GM12878 (cell line): ENCODE measurements at regions not wholly inside any gene's neighbourhood (a gene's known extent, or its start where the extent isn't known, plus 50 kb on each side); places are given as distances from the start of the nearest gene placed in this dataset.

Experiments used
- ATAC-seq: fragments of 200-7000 bp; cut with Tn5 transposase; 3 replicates; pipeline ENCODE4 v1.9.1; 2020; ENCODE audit warnings: mild to moderate bottlenecking, moderate library complexity
- BruUV-seq: library from RNA; stranded (reverse); fragments of 400-500 nt; replicated peaks from 2 replicates; lab custom pipeline; 2021; lab: Mats Ljungman, UMichigan
- CTCF ChIA-PET: fragments of 300-600 bp; sonication (Branson Sonifier 250); formaldehyde crosslinking; extraction: SDS; loops from one replicate; lab custom pipeline; 2021; ENCODE audit warnings: inconsistent platforms; lab: Yijun Ruan, JAX
- POLR2A ChIA-PET: fragments of 350-600 bp; formaldehyde crosslinking; extraction: SDS; loops from one replicate; lab custom pipeline; 2021; ENCODE audit warnings: inconsistent platforms; lab: Charles Lee
- RAD21 ChIA-PET: fragments of 300-600 bp; sonication (Branson Sonifier 250); formaldehyde crosslinking; loops from one replicate; lab custom pipeline; 2023; ENCODE audit warnings: antibody characterized with exemption; ENCODE audit not compliant: unreplicated experiment; lab: Charles Lee
- SMC1A ChIA-PET: fragments of 300-600 bp; sonication (Branson Sonifier 250); formaldehyde crosslinking; loops from one replicate; lab custom pipeline; 2023; ENCODE audit not compliant: unreplicated experiment, uncharacterized antibody; lab: Charles Lee
- DNase-seq: peaks from one replicate; pipeline ENCODE4 v3.0.0-alpha.2; 2011; ENCODE audit warnings: low read depth, low spot score
- FAIRE-seq: peaks from 3 replicates; lab custom pipeline; 2011; peaks lifted over from hg19 to GRCh38; lab: Jason Lieb, UNC
- H2AFZ ChIP-seq: 2 replicates; pipeline ENCODE4 v1.6.0; 2011; ENCODE audit warnings: low read depth, low read length, control low read depth; ENCODE audit not compliant: control insufficient read depth
- H3K27ac ChIP-seq: 2 replicates; pipeline ENCODE4 v1.5.1; 2011; ENCODE audit warnings: control low read depth; ENCODE audit not compliant: control insufficient read depth, insufficient read depth
- H3K27me3 ChIP-seq, 2 experiments: replicated peaks in 1 of 2; 2 replicates each; pipeline versions ENCODE4 v1.6.0 to v1.6.1; 2011; ENCODE audit warnings: low read length in 1 of 2; ENCODE audit not compliant: control insufficient read depth in 2 of 2, insufficient read depth in 2 of 2
- H3K36me3 ChIP-seq, 2 experiments: 2 replicates each; pipeline ENCODE4 v1.5.1; 2011; ENCODE audit warnings: low read length in 1 of 2; ENCODE audit not compliant: control insufficient read depth in 2 of 2, insufficient read depth in 2 of 2
- H3K4me1 ChIP-seq: 2 replicates; pipeline ENCODE4 v1.6.1; 2011; ENCODE audit warnings: mild to moderate bottlenecking, low read length, moderate library complexity, mixed read lengths; ENCODE audit not compliant: control insufficient read depth, insufficient read depth
- H3K4me2 ChIP-seq: 2 replicates; pipeline ENCODE4 v1.6.0; 2011; ENCODE audit warnings: control low read depth; ENCODE audit not compliant: control insufficient read depth, insufficient read depth
- H3K4me3 ChIP-seq: fragments of 200-600 bp; sonication (generic); 2 replicates; pipeline ENCODE4 v1.5.1; 2016
- H3K79me2 ChIP-seq: 2 replicates; pipeline ENCODE4 v1.6.0; 2011; ENCODE audit warnings: low read length; ENCODE audit not compliant: control insufficient read depth, insufficient read depth
- H3K9ac ChIP-seq: 2 replicates; pipeline ENCODE4 v1.8.0; 2011; ENCODE audit warnings: low read length, control low read depth, mixed read lengths; ENCODE audit not compliant: control insufficient read depth, insufficient read depth
- H3K9me3 ChIP-seq: replicated peaks from 3 replicates; pipeline ENCODE4 v1.5.1; 2011; ENCODE audit warnings: mild to moderate bottlenecking, low read length; ENCODE audit not compliant: control insufficient read depth, insufficient read depth
- H4K20me1 ChIP-seq: 2 replicates; pipeline ENCODE4 v1.6.0; 2011; ENCODE audit not compliant: control insufficient read depth, insufficient read depth
- CEBPB ChIP-seq, 2 experiments: fragments of 150-350 bp in 1 of 2; IDR thresholded peaks; 2 replicates each; pipeline ENCODE4 v1.6.1; 2012 to 2014; ENCODE audit warnings: low read depth in 2 of 2, low read length in 2 of 2, borderline replicate concordance in 1 of 2, inconsistent platforms in 1 of 2
- IRF5 ChIP-seq: fragments of 450-650 bp; IDR thresholded peaks from 2 replicates; pipeline ENCODE4 v1.6.1; 2017; ENCODE audit warnings: borderline replicate concordance
- MEF2B ChIP-seq: fragments of 450-650 bp; IDR thresholded peaks from 2 replicates; pipeline ENCODE4 v1.6.1; 2018; ENCODE audit warnings: mild to moderate bottlenecking, moderate library complexity; ENCODE audit not compliant: partially characterized antibody, poor library complexity, severe bottlenecking
- NKRF ChIP-seq: fragments of 450-650 bp; conservative IDR thresholded peaks from 2 replicates; pipeline ENCODE4 v1.6.1; 2017; ENCODE audit warnings: mild to moderate bottlenecking, moderate library complexity
- NRF1 ChIP-seq: conservative IDR thresholded peaks from 2 replicates; pipeline ENCODE4 v1.6.1; 2011; ENCODE audit warnings: mild to moderate bottlenecking, low read depth, low read length, improper control_type of control experiment
- POU2F2 ChIP-seq: IDR thresholded peaks from 3 replicates; pipeline ENCODE4 v1.6.1; 2011; ENCODE audit warnings: low read depth, mild to moderate bottlenecking, low read length, borderline replicate concordance
- SMAD1 ChIP-seq: fragments of 450-650 bp; IDR thresholded peaks from 2 replicates; pipeline ENCODE4 v1.6.1; 2018; ENCODE audit warnings: mild to moderate bottlenecking, low read depth; ENCODE audit not compliant: partially characterized antibody
- TBL1XR1 ChIP-seq: IDR thresholded peaks from 2 replicates; pipeline ENCODE4 v1.6.1; 2012; ENCODE audit warnings: low read depth, low read length, improper control_type of control experiment
- TCF12 ChIP-seq: IDR thresholded peaks from 2 replicates; pipeline ENCODE4 v1.6.1; 2011; ENCODE audit warnings: low read depth, mild to moderate bottlenecking, low read length
- TCF7 ChIP-seq: IDR thresholded peaks from 2 replicates; pipeline ENCODE4 v1.6.1; 2014; ENCODE audit warnings: antibody characterized with exemption, borderline replicate concordance
- ZNF274 ChIP-seq: IDR thresholded peaks from one replicate; pipeline ENCODE4 v1.8.0; 2011; ENCODE audit not compliant: insufficient read length, insufficient read depth
- ZNF384 ChIP-seq: IDR thresholded peaks from 2 replicates; pipeline ENCODE4 v1.6.1; 2012; ENCODE audit warnings: low read depth, mild to moderate bottlenecking, low read length, improper control_type of control experiment, borderline replicate concordance
- ZNF622 ChIP-seq: fragments of 450-650 bp; IDR thresholded peaks from 2 replicates; pipeline ENCODE4 v1.6.1; 2017; ENCODE audit warnings: mild to moderate bottlenecking, inconsistent platforms
- WGBS: methylation state at CpG from one replicate; pipeline ENCODE4 v1.1.6; 2016; ENCODE audit warnings: low lambda C conversion rate; ENCODE audit not compliant: insufficient replicate concordance, insufficient coverage; ENCODE audit errors: missing lambda C conversion rate; 5-methylcytosine and 5-hydroxymethylcytosine counted together
- in situ Hi-C: fragments of 300-500 bp; cut with MboI; formaldehyde crosslinking; loops from 9 replicates; pipeline ENCODE4 v1.14.3; 2018; ENCODE audit warnings: mixed read lengths
- intact Hi-C: fragments of 100-400 bp; cut with micrococcal nuclease; formaldehyde crosslinking; loops from one replicate; pipeline ENCODE4 v1.14.2; 2022; ENCODE audit not compliant: unreplicated experiment
- TF ChIP-seq, protein P1 (sequence below): fragments of 450-650 bp; IDR thresholded peaks from 2 replicates; pipeline ENCODE4 v1.6.1; 2014; ENCODE audit warnings: mild to moderate bottlenecking
- TF ChIP-seq, protein P2 (sequence below): fragments of 450-650 bp; IDR thresholded peaks from 2 replicates; pipeline ENCODE4 v1.6.1; 2017; ENCODE audit warnings: mild to moderate bottlenecking, moderate library complexity

DNA sequence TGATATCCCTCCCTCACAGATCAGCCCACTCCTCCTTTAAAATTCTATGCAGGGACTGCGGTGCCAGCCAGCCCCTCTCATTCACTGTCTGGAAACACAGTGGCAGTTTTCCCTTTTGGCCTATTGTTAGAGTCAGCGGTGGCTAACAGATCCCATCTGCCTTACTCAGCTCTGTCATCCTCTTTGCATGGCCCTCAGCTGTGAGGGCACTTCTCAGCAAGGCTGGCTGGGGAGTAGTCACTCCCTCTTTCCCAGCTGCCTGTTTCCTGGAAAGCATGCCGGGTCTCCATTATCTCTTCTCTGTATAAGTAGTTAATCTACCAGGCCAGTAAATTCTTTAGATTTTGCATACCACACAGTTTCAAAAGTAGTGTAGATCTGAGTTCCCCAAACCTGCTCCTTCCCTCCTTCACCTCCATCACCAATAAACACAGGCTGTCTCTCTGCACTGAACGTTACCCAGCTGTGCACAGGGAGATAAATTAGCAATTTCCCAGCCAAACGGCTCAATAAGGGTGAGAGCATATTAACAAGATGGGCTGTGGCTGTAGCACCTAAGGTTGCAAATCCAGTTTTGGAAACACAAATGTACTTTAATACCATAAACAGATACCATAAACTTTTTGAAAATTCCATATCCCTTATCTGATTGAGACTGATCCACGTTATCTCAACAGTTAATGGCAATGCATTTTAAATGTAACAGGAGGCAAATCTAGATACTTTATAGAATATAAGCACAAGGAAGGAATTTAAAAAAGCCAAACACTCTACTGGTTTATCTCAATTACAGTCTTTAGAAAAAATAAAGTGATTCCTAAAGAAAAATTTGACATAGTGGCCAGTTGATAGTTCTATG is 229.3 kb downstream of the ANKRD50 start:
- ChIA-PET POLR2A (no interaction called here), SMC1A (no interaction called here), RAD21 (no interaction called here), CTCF (interaction anchor here (0.6 kb wide), 1 partner anchor 803 kb away, joined by 3 read pairs; no protein-coding TSS in a partner anchor)
- H3K4me1 ChIP-seq = no peaks in the 10 kb centered on the region
- H4K20me1 ChIP-seq = no peaks in the 10 kb centered on the region
- no peaks in the 10 kb centered on the region for H3K27me3 ChIP-seq
- DNase-seq (no peak), ATAC-seq (no peak), FAIRE-seq (no peak)
- H3K4me3 ChIP-seq = no peak overlapping the region
- WGBS = 9% methylated on average over 6 of the region's 6 CpGs
- no peak overlapping the region for H3K27ac ChIP-seq
- no peaks in the 10 kb centered on the region for H3K9me3 ChIP-seq
- BruUV-seq = no TSS peak
- in situ Hi-C loops (no loop called here), intact Hi-C loops (no loop called here)
- H3K4me2 ChIP-seq = no peak overlapping the region
- H3K79me2 ChIP-seq = no peaks in the 10 kb centered on the region
- no peak overlapping the region for H3K9ac ChIP-seq
- H2AFZ ChIP-seq = no peak overlapping the region
- H3K36me3 ChIP-seq = no peaks in the 10 kb centered on the region
- TF ChIP-seq, protein P1, sequence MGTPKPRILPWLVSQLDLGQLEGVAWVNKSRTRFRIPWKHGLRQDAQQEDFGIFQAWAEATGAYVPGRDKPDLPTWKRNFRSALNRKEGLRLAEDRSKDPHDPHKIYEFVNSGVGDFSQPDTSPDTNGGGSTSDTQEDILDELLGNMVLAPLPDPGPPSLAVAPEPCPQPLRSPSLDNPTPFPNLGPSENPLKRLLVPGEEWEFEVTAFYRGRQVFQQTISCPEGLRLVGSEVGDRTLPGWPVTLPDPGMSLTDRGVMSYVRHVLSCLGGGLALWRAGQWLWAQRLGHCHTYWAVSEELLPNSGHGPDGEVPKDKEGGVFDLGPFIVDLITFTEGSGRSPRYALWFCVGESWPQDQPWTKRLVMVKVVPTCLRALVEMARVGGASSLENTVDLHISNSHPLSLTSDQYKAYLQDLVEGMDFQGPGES = no peak
- TF ChIP-seq TBL1XR1 (no peak), MEF2B (no peak), POU2F2 (no peak), TCF12 (no peak), IRF5 (no peak), ZNF274 (no peak), ZNF622 (no peak), CEBPB (IDR thresholded peaks at IDR 0.05; ENCODE audit: borderline replicate concordance in 1 of 2, low read depth in 2 of 2, low read length in 2 of 2) (no peak), NKRF (no peak), TCF7 (no peak), SMAD1 (no peak), ZNF384 (no peak), NRF1 (no peak)
- TF ChIP-seq, protein P2, sequence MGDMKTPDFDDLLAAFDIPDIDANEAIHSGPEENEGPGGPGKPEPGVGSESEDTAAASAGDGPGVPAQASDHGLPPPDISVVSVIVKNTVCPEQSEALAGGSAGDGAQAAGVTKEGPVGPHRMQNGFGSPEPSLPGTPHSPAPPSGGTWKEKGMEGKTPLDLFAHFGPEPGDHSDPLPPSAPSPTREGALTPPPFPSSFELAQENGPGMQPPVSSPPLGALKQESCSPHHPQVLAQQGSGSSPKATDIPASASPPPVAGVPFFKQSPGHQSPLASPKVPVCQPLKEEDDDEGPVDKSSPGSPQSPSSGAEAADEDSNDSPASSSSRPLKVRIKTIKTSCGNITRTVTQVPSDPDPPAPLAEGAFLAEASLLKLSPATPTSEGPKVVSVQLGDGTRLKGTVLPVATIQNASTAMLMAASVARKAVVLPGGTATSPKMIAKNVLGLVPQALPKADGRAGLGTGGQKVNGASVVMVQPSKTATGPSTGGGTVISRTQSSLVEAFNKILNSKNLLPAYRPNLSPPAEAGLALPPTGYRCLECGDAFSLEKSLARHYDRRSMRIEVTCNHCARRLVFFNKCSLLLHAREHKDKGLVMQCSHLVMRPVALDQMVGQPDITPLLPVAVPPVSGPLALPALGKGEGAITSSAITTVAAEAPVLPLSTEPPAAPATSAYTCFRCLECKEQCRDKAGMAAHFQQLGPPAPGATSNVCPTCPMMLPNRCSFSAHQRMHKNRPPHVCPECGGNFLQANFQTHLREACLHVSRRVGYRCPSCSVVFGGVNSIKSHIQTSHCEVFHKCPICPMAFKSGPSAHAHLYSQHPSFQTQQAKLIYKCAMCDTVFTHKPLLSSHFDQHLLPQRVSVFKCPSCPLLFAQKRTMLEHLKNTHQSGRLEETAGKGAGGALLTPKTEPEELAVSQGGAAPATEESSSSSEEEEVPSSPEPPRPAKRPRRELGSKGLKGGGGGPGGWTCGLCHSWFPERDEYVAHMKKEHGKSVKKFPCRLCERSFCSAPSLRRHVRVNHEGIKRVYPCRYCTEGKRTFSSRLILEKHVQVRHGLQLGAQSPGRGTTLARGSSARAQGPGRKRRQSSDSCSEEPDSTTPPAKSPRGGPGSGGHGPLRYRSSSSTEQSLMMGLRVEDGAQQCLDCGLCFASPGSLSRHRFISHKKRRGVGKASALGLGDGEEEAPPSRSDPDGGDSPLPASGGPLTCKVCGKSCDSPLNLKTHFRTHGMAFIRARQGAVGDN = no peak
